Skeletal muscle satellite cell (primary cell): ENCODE measurements at regions not wholly inside any gene's neighbourhood (a gene's known extent, or its start where the extent isn't known, plus 50 kb on each side); places are given as distances from the start of the nearest gene placed in this dataset.

Source experiments
- H3K27me3 ChIP-seq: 2 replicates; pipeline ENCODE4 v1.7.0; 2013; ENCODE audit warnings: low read length; ENCODE audit not compliant: control insufficient read depth, insufficient read depth
- H3K36me3 ChIP-seq: 2 replicates; pipeline ENCODE4 v1.7.0; 2013; ENCODE audit warnings: mild to moderate bottlenecking, control low read depth, low read length; ENCODE audit not compliant: insufficient read depth
- H3K4me1 ChIP-seq: 2 replicates; pipeline ENCODE4 v1.7.0; 2013; ENCODE audit warnings: low read length; ENCODE audit not compliant: control insufficient read depth, insufficient read depth
- H3K4me2 ChIP-seq: 2 replicates; pipeline ENCODE4 v1.7.0; 2013; ENCODE audit warnings: mild to moderate bottlenecking, low read length
- H3K4me3 ChIP-seq: 2 replicates; pipeline ENCODE4 v1.7.0; 2013; ENCODE audit warnings: low read length
- H3K9ac ChIP-seq: 2 replicates; pipeline ENCODE4 v1.7.0; 2013; ENCODE audit warnings: mild to moderate bottlenecking, low read depth, low read length, moderate library complexity
- H3K9me3 ChIP-seq: replicated peaks from 2 replicates; pipeline ENCODE4 v1.7.0; 2013; ENCODE audit warnings: mild to moderate bottlenecking, control low read depth, low read length

DNA sequence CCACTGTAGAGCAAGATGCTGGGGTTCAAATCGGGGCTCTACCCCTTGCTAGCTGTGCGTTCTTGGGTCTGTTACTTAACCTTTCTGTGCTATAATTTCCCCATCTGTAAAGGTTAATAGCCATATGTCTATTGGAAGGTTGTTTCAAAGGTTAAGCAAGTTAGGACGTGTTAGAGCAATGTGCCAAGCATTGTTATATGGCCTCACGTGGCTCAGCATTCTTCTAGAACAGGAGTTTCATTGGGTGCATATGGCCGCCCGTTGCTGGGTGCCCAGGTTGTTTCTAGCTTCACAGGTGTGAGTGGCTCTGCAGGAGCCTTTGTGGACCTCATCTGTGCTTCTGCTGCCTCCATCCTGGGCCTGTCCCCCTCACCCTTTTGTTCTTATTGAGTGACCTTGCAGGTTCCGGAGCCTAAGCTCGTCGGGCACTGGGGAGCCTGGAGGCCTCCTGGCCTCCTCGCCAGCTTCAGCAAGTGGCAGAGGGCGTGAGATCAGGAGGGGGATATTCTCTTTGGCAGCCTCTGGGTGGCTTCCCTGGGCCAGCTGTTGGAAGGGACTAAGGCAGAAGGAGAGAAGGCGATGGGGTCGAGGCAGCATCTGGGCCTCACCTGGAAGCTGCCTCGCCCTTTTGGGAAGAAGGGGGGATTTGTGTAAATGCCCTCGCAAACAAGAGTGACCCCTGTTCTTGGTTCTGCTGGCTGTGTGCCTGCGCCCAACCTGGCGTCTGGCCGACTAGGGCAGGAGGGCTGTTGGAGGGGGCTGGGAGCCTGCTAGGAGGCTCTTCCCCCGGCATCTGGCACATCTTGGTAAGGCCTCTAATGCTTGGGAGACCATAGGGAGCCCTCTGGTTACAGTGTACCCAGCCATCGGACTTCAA lies 80.2 kb upstream of the CIBAR2 start:
- Histone ChIP-seq H3K4me1 (peaks cover 6% of the 10 kb centered on the region), H3K9me3 (no peaks in the 10 kb centered on the region), H3K4me2 (peak overlapping the region; percentile 17), H3K36me3 (no peaks in the 10 kb centered on the region), H3K27me3 (no peaks in the 10 kb centered on the region), H3K9ac (no peak overlapping the region), H3K4me3 (no peak overlapping the region)

DNA sequence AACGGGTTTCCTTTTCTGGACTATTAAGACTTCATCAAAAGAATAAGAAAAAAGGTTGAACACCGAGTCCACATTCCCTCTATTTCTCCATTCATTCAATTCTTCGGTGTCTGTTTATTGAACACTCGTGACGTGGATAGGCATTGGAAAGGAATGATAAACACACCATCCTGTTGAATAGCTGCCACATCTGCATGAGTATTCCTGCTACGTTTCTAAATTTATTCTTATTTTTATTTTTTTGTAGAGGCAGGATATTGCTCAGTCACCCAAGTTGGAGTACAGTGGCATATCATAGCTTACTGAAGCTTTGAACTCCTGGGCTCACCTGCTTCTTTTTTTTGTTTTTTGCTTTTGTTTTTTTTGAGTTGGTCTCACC lies 80.8 kb upstream of the CIBAR2 start:
- Histone ChIP-seq H3K4me3 (no peak overlapping the region), H3K27me3 (no peaks in the 10 kb centered on the region), H3K36me3 (no peaks in the 10 kb centered on the region), H3K9ac (no peak overlapping the region), H3K4me2 (peak overlapping the region; percentile 17), H3K4me1 (peaks cover 12% of the 10 kb centered on the region), H3K9me3 (no peaks in the 10 kb centered on the region)

DNA sequence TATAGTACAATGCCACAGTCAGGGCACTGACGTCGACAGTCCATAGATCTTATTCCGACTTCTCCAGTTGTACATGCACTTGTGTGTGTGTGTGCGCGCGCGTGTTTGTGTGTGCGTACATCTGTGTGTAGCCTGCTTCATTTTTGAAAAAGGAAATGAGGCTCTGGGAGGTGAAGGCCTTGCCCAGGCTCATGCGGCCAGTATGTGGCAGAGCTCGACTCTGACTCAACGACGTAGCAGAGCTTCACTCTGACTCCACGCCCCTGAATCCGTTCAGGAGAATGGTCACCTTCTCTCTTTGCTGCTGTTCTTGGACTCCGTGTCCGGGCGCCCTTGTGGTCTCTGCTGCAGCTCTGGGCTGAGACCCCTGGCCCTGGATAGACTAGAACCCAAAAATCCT lies 81.6 kb upstream of the CIBAR2 start:
- Histone ChIP-seq H3K36me3 (no peaks in the 10 kb centered on the region), H3K4me3 (no peak overlapping the region), H3K4me2 (no peak overlapping the region), H3K4me1 (peaks cover 20% of the 10 kb centered on the region), H3K9me3 (no peaks in the 10 kb centered on the region), H3K27me3 (no peaks in the 10 kb centered on the region), H3K9ac (no peak overlapping the region)

DNA sequence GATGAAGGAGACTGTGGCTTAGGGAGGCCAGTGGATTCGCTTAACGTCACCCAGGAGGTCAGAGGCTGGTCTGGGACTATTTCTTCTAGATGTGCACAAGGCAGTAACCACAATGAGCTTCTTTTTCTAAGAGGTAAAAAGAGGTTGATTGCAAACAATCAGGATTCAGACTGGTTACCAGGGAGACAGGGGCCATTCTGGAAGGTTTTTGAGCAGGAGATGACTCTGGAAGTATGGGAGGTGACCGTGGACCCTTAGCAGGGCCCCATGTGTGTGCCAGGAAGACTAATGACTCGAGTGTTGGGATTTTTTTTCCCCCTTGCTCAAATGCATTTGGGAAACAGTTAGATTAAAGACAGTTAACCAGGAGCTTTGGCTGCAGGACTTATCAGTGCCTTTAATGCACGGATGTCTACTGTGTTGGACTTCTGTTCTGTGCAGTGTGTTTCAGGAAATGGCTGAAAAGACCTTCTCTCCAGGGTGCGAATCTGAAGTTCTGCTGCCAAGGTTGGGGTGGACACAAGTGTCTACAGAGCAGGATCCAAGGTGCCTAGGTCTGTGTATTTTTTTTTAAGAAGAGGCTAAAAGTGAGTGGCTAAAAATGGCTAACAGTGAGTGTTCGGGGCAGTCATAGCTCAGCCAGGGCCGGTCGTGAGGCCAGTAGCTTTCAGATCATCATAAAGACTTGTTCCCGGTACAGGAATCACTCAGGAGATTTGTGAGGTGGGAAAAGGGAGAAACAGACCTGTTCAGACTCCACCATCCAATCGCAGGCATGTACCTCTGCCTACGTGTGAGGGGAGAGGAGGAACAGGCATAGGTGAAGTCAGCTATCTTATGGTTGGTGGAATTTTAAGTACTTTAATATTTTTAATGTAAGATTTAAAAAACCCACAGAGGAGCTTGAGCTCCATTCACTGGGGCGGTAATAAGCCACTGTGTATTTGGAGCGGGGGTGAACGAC lies 82.3 kb upstream of the CIBAR2 start:
- no peak overlapping the region for H3K4me3 ChIP-seq
- H3K36me3 ChIP-seq, result no peaks in the 10 kb centered on the region
- H3K4me1 ChIP-seq, result peaks cover 27% of the 10 kb centered on the region
- no peak overlapping the region for H3K9ac ChIP-seq
- no peak overlapping the region for H3K4me2 ChIP-seq
- no peaks in the 10 kb centered on the region for H3K9me3 ChIP-seq
- no peaks in the 10 kb centered on the region for H3K27me3 ChIP-seq

DNA sequence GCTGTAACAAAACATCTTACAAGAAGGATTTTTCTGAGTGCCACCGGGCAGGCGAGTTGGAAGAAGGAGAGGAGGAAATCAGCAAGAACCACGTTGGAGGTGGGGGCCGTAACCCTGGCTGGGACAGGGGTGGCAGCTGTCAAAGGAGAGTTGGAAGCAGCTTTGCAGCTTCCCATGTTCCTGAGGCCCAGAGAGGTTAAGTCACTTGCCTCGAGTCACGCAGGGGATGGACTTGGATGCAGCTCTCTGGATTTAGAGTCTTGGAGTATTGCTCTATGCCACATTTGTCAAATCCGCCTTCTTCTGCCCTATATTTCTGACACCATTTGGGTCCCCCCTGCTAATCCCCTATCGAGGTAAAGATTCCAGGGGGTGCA lies 83.0 kb upstream of the CIBAR2 start:
- Histone ChIP-seq H3K9ac (no peak overlapping the region), H3K4me2 (no peak overlapping the region), H3K4me1 (peaks cover 27% of the 10 kb centered on the region), H3K9me3 (no peaks in the 10 kb centered on the region), H3K27me3 (no peaks in the 10 kb centered on the region), H3K36me3 (no peaks in the 10 kb centered on the region), H3K4me3 (no peak overlapping the region)

DNA sequence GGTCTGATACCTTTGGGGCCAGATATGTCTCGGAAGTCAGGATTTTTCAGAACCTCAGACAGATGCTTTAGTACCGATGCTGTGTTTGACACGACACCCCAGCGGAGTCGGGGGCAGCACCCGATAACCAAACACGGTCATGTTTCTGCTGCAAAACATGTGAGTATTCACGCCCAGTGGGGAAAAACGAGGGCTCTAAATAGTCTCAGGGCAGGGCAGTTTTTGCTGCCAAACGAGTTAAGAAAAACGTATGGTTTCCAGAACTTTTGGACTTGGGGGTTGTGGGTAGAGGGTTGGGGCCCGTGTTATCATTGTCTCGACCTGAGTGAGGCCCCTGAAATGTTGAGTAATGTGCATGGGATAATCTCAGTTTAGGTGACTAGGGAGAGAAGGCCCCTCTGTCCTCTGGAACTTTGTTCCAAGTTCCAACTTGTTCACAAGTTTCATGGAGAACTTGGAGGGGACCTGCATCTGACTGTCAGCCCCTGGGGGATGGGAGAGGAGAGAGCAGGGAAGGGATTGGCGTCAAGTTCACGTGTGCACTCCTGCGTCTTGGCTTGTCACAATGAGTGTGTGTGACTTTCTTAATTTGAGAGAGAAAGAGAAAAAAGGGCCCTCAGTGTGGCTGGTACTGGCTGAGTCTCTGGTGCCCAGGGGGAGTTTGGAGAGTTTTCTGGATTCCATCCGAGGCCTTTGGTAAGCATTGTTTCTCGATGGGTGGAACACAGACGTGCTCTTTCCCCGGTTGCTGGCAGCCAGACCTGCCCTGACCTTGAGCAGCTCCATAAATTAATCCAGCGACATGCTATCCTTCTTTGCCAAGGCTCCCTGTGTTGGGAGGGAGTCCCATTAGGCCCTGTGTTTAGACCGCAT lies 83.9 kb upstream of the CIBAR2 start:
- no peak overlapping the region for H3K4me2 ChIP-seq
- no peaks in the 10 kb centered on the region for H3K9me3 ChIP-seq
- no peak overlapping the region for H3K4me3 ChIP-seq
- H3K36me3 ChIP-seq, result no peaks in the 10 kb centered on the region
- no peaks in the 10 kb centered on the region for H3K27me3 ChIP-seq
- peaks cover 33% of the 10 kb centered on the region for H3K4me1 ChIP-seq
- H3K9ac ChIP-seq, result no peak overlapping the region

DNA sequence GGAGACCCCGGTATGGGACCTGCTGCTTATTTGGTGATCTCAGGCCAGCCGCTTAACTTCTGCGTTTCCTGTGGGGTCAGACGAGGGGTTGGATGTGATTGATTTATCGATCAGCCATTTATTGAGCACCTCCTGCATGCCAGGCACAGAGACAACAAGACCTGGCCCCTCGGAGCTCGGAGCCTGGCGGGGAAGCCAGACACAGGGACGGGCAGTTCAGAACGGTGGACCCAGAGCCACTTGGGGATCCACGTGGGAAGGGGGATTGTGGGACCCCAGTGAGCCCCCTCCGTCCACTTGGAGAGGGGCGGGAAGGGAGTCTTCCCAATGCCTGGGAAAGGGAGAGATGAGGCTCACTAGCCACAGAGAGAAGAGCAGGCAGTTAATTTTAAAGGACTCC lies 84.7 kb upstream of the CIBAR2 start:
- Histone ChIP-seq H3K4me1 (peaks cover 41% of the 10 kb centered on the region), H3K36me3 (no peaks in the 10 kb centered on the region), H3K4me3 (no peak overlapping the region), H3K9ac (no peak overlapping the region), H3K27me3 (no peaks in the 10 kb centered on the region), H3K4me2 (no peak overlapping the region), H3K9me3 (no peaks in the 10 kb centered on the region)

DNA sequence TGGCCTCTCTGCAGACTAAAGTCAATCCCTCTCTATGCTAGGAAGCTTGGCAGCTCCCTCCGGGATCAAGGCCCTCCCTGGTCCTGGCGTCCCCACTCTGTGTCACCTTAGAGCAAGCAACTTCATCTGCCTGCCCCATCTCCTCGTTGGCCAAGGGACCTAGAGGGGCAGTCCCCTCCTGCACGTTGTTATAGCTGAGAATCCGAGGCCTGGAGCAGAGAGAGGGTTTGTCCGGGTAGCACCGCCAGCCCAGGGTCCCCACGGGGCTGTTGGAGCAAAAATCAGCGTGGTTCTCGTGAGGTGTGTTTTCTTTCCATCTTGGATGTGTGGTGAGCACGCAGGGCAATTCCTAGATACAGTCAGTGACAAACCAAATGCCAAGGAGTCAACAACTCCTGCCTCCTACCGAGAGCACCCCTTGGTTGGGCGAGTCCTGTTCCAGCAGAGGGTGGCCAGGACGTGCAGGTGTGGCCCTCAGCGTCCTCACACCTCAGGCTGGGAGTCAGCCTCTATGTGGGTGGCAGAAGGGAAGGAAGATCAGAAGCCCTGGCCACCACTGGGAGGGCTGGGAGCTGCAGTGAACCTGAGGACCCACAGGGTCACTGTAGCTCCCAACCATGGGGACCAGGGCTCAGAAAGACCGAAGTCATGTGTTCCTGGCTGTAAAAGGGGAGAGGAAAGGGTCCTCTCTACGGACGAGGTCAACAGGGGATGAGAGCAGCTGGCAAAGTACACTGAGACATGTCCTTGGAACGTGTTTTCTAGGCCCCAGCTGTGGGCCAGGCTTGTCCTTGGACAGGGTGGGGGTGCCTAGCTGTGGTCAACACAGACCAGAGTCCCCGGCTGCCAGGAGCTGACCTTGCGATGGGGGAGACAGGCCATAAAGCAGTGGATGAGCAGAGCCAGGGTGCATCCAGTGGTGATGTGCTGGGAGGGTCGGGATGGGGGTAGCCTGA lies 85.6 kb upstream of the CIBAR2 start:
- Histone ChIP-seq H3K4me1 (peaks cover 46% of the 10 kb centered on the region), H3K9me3 (no peaks in the 10 kb centered on the region), H3K36me3 (no peaks in the 10 kb centered on the region), H3K9ac (peak overlapping the region; percentile 30), H3K4me3 (no peak overlapping the region), H3K4me2 (peak overlapping the region; percentile 11), H3K27me3 (no peaks in the 10 kb centered on the region)

DNA sequence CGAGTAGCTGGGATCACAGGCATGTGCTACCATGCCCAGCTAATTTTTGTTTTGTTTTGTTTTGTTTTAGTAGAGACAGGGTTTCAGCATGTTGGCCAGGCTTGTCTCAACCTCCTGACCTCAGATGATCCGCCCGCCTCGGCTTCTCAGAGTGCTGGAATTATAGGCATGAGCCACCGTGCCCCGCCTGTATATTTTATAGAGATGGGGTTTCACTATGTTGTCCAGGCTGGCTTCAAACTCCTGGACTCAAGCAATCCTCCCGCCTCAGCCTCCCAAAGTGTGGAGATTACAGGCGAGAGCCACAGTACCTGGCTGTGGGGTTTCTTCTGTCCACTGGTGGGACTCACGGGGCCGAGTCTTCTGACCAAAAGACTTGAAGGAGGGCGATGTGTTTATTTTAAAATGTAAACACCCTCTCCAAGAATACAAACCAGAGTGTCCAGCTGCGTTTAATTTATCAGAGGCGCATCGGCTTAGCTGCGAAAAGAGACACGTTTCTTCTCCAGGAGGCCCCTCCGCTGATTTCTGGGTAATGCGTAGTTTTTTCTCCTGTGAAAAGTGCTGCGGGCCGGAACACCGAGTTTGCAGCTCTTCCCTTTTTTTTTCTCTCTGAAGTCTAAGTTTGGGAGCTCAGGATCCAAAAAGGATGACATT lies 86.9 kb upstream of the CIBAR2 start:
- no peaks in the 10 kb centered on the region for H3K36me3 ChIP-seq
- H3K9ac ChIP-seq, result no peak overlapping the region
- no peak overlapping the region for H3K4me2 ChIP-seq
- H3K4me1 ChIP-seq, result peaks cover 57% of the 10 kb centered on the region
- H3K27me3 ChIP-seq, result no peaks in the 10 kb centered on the region
- no peak overlapping the region for H3K4me3 ChIP-seq
- no peaks in the 10 kb centered on the region for H3K9me3 ChIP-seq

DNA sequence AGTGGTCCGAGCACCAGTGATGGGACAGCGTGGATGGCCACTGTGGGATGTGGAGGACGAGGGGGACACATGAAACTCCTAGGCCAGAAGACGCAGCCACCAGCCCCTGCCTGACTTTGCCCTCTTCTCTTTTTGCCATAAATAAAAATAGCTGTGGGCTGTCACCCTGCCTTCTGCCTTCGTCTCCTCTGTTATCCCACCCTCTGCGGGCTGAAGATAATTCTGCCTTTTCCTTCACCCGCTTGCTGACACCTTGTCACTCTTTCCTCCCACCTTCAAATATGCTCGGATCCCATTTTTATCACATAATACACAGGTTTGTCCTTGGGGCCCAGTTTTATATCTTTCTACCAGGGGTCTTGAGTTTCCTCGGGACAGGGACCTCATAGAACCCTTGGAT lies 87.6 kb upstream of the CIBAR2 start:
- peaks cover 63% of the 10 kb centered on the region for H3K4me1 ChIP-seq
- no peaks in the 10 kb centered on the region for H3K9me3 ChIP-seq
- no peak overlapping the region for H3K4me2 ChIP-seq
- no peak overlapping the region for H3K4me3 ChIP-seq
- no peaks in the 10 kb centered on the region for H3K36me3 ChIP-seq
- no peak overlapping the region for H3K9ac ChIP-seq
- H3K27me3 ChIP-seq, result no peaks in the 10 kb centered on the region
